GM21526 (cell line): ENCODE measurements at regions not wholly inside any gene's neighbourhood (a gene's known extent, or its start where the extent isn't known, plus 50 kb on each side); places are given as distances from the start of the nearest gene placed in this dataset.
"Not testable (repeated sequence)": the region's sequence is repeated elsewhere in the genome, so short reads cannot be mapped to it uniquely, and the experiment has no call there.

Source experiments
- ATAC-seq: cut with Tn5 transposase; IDR thresholded peaks from one replicate; pipeline ENCODE4 v1.9.1; 2021; ENCODE audit warnings: moderate library complexity; ENCODE audit not compliant: unreplicated experiment, low FRiP score

GRCh38 chr2:132317026-132317680, 99.5 kb upstream of the GPR39 start:
- not testable (repeated sequence) for ATAC-seq

GRCh38 chr2:132318481-132318880, 98.1 kb upstream of the GPR39 start:
- ATAC-seq: not testable (repeated sequence)

- not testable (repeated sequence) for ATAC-seq
Observed at GRCh38 chr2:132324005-132324404, 92.6 kb upstream of the GPR39 start.

- not testable (repeated sequence) for ATAC-seq
Observed at GRCh38 chr2:132332345-132333033, 84.1 kb upstream of the GPR39 start.

- ATAC-seq: not testable (repeated sequence)
Observed at GRCh38 chr2:132337135-132337534, 79.5 kb upstream of the GPR39 start.

- not testable (repeated sequence) for ATAC-seq
Observed at GRCh38 chr2:132337844-132338243, 78.8 kb upstream of the GPR39 start.

GRCh38 chr2:132347041-132347780, 69.4 kb upstream of the GPR39 start:
- ATAC-seq: not testable (repeated sequence)

GRCh38 chr2:132349092-132349687, 67.4 kb upstream of the GPR39 start:
- not testable (repeated sequence) for ATAC-seq

- ATAC-seq: not testable (repeated sequence)
Observed at GRCh38 chr2:132351668-132352067, 64.9 kb upstream of the GPR39 start.

GRCh38 chr2:132352481-132353001, 64.1 kb upstream of the GPR39 start:
- not testable (repeated sequence) for ATAC-seq

- ATAC-seq: not testable (repeated sequence)
Observed at GRCh38 chr2:132353380-132353779, 63.2 kb upstream of the GPR39 start.

GRCh38 chr2:132360964-132361363, 55.6 kb upstream of the GPR39 start:
- ATAC-seq: not testable (repeated sequence)

GRCh38 chr2:132361498-132361897, 55.1 kb upstream of the GPR39 start:
- not testable (repeated sequence) for ATAC-seq

GRCh38 chr2:132363352-132363751, 53.3 kb upstream of the GPR39 start:
- ATAC-seq: not testable (repeated sequence)

GRCh38 chr2:132365963-132366362, 50.6 kb upstream of the GPR39 start:
- ATAC-seq: not testable (repeated sequence)

- ATAC-seq: no peak
Observed at GRCh38 chr2:132366421-132367180, 50.0 kb upstream of the GPR39 start.
